ENCODE measurements at regions not wholly inside any gene's neighbourhood (a gene's known extent, or its start where the extent isn't known, plus 50 kb on each side); places are given as distances from the start of the nearest gene placed in this dataset.
A peak's percentile ranks its signal among the peaks of the same experiment; 100 is the strongest.

- intact Hi-C loops (cut with DNase I) = no loop called here
- no peak for DNase-seq
Measured at GRCh38 chr6:119543332-119543731, 193.8 kb upstream of the MAN1A1 start.

- intact Hi-C loops (cut with DNase I) = no loop called here
- DNase-seq = no peak
Measured at GRCh38 chr6:119542037-119542436, 192.5 kb upstream of the MAN1A1 start.

GRCh38 chr6:119541132-119541905 lies 191.8 kb upstream of the MAN1A1 start:
- no peak for DNase-seq
- intact Hi-C loops (cut with DNase I) = no loop called here

GRCh38 chr6:119540417-119540816 lies 190.9 kb upstream of the MAN1A1 start:
- DNase-seq = peak in 3 of 10 donors; percentile 53 to 75 (median 59)
- intact Hi-C loops (cut with DNase I) = no loop called here

GRCh38 chr6:119539066-119539746 lies 189.6 kb upstream of the MAN1A1 start:
- DNase-seq = peak in 1 of 10 donors; percentile 74

GRCh38 chr6:119536666-119537065 lies 187.1 kb upstream of the MAN1A1 start:
- DNase-seq = no peak
- intact Hi-C loops (cut with DNase I) = no loop called here

More at GRCh38 chr6:119539066-119539746, 189.6 kb upstream of the MAN1A1 start:
- intact Hi-C loops (cut with DNase I) = no loop called here

GRCh38 chr6:119535332-119535731 lies 185.8 kb upstream of the MAN1A1 start:
- intact Hi-C loops (cut with DNase I) = no loop called here
- DNase-seq = no peak

GRCh38 chr6:119533603-119534279 lies 184.2 kb upstream of the MAN1A1 start:
- intact Hi-C loops (cut with DNase I) = no loop called here
- no peak for DNase-seq

GRCh38 chr6:119527231-119527578 lies 177.6 kb upstream of the MAN1A1 start:
- intact Hi-C loops (cut with DNase I) = no loop called here
- no peak for DNase-seq

- intact Hi-C loops (cut with DNase I) = no loop called here
- no peak for DNase-seq
Measured at GRCh38 chr6:119526561-119527230, 177.1 kb upstream of the MAN1A1 start.

- no peak for DNase-seq
- intact Hi-C loops (cut with DNase I) = no loop called here
Measured at GRCh38 chr6:119524410-119524809, 174.8 kb upstream of the MAN1A1 start.

GRCh38 chr6:119523556-119523955 lies 174.0 kb upstream of the MAN1A1 start:
- intact Hi-C loops (cut with DNase I) = no loop called here
- DNase-seq = no peak

GRCh38 chr6:119521251-119521650 lies 171.7 kb upstream of the MAN1A1 start:
- intact Hi-C loops (cut with DNase I) = no loop called here
- DNase-seq = no peak

- no peak for DNase-seq
- intact Hi-C loops (cut with DNase I) = no loop called here
Measured at GRCh38 chr6:119517428-119517827, 167.9 kb upstream of the MAN1A1 start.

GRCh38 chr6:119514345-119514744 lies 164.8 kb upstream of the MAN1A1 start:
- intact Hi-C loops (cut with DNase I) = no loop called here
- no peak for DNase-seq

GRCh38 chr6:119511024-119511423 lies 161.5 kb upstream of the MAN1A1 start:
- no peak for DNase-seq
- intact Hi-C loops (cut with DNase I) = no loop called here

GRCh38 chr6:119510246-119510645 lies 160.7 kb upstream of the MAN1A1 start:
- no peak for DNase-seq
- intact Hi-C loops (cut with DNase I) = no loop called here

GRCh38 chr6:119506631-119507174 lies 157.1 kb upstream of the MAN1A1 start:
- DNase-seq = no peak
- intact Hi-C loops (cut with DNase I) = no loop called here

GRCh38 chr6:119501798-119502483 lies 152.4 kb upstream of the MAN1A1 start:
- intact Hi-C loops (cut with DNase I) = no loop called here
- no peak for DNase-seq

GRCh38 chr6:119499797-119500196 lies 150.2 kb upstream of the MAN1A1 start:
- intact Hi-C loops (cut with DNase I) = no loop called here
- DNase-seq = no peak
